Prostate gland (tissue), 2 donors: ENCODE measurements at regions not wholly inside any gene's neighbourhood (a gene's known extent, or its start where the extent isn't known, plus 50 kb on each side); places are given as distances from the start of the nearest gene placed in this dataset.

Experiments used
- DNase-seq: peaks from one replicate; pipeline ENCODE4 v3.0.0-alpha.2; 2019; ENCODE audit warnings: low spot score
- H3K27ac ChIP-seq, 2 donors: fragments of 200-600 bp; sonication (generic); 2 replicates each; pipeline ENCODE4 v1.5.1; 2017 to 2019
- H3K27me3 ChIP-seq: fragments of 200-600 bp; sonication (generic); replicated peaks from 2 replicates; pipeline ENCODE4 v1.5.1; 2019; ENCODE audit not compliant: insufficient read depth
- H3K36me3 ChIP-seq, 2 donors: fragments of 200-600 bp; sonication (generic); 1 replicate in 1 of 2; 2 replicates in 1 of 2; pipeline versions ENCODE4 v1.5.1 to v1.8.1; 2017 to 2019
- H3K4me1 ChIP-seq: fragments of 200-600 bp; sonication (generic); replicated peaks from 2 replicates; pipeline ENCODE4 v1.5.1; 2019
- H3K4me3 ChIP-seq, 2 donors: fragments of 200-600 bp; sonication (generic); 2 replicates each; pipeline ENCODE4 v1.5.1; 2017 to 2019
- H3K9me3 ChIP-seq: fragments of 200-600 bp; sonication (generic); 2 replicates; pipeline ENCODE4 v1.5.1; 2017
- CTCF ChIP-seq, 4 experiments: fragments of 200-600 bp in 2 of 4; fragments of 450-650 bp in 2 of 4; sonication (generic) in 2 of 4; IDR thresholded peaks; 1 replicate in 3 of 4; 2 replicates in 1 of 4; pipeline ENCODE4 v1.5.1; 2016 to 2019; ENCODE audit warnings: antibody characterized with exemption in 4 of 4, mild to moderate bottlenecking in 2 of 4, moderate library complexity in 2 of 4
- POLR2A ChIP-seq: fragments of 450-650 bp; IDR thresholded peaks from one replicate; pipeline ENCODE4 v1.6.1; 2016; ENCODE audit warnings: antibody characterized with exemption, mild to moderate bottlenecking
- POLR2AphosphoS5 ChIP-seq: sonication (generic); formaldehyde crosslinking; IDR thresholded peaks from one replicate; pipeline ENCODE4 v1.6.1; 2017; ENCODE audit warnings: antibody characterized with exemption
- WGBS: methylation state at CpG from one replicate; pipeline ENCODE4 v1.1.5; 2018; 5-methylcytosine and 5-hydroxymethylcytosine counted together
- intact Hi-C: fragments of 100-400 bp; cut with DNase I; formaldehyde crosslinking; loops from one replicate; pipeline ENCODE4 v1.14.2; 2022

DNA sequence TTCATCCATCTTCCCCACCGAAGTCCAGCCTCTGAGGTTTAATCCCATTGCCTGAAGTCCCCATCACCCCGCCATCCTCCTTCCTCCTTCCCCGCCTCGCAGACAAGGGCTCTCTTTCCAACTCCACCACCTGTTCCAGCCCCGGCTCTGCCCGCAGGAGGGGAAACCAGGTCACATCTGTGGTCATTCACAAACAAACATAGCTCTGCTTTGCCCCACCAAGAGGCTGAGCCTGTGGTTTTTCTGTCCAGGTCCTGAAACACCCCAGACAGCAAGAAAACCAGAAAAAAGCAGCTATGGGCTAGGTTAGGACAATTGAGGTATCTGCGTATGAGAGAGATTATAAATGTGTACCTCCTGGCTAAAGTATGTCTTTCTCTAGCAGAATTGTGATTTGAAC lies 144.7 kb downstream of the GLI2 start:
- no peaks in the 10 kb centered on the region for H3K36me3 ChIP-seq
- H3K9me3 ChIP-seq: no peaks in the 10 kb centered on the region
- H3K27ac ChIP-seq: no peak overlapping the region
- H3K4me3 ChIP-seq: no peak overlapping the region
- intact Hi-C loops: no loop called here
- no peak for TF ChIP-seq CTCF (IDR thresholded peaks at IDR 0.05)
- no peaks in the 10 kb centered on the region for H3K27me3 ChIP-seq
- H3K4me1 ChIP-seq: no peaks in the 10 kb centered on the region
- WGBS: 83% methylated on average over 7 of the region's 7 CpGs
- no peak for DNase-seq

DNA sequence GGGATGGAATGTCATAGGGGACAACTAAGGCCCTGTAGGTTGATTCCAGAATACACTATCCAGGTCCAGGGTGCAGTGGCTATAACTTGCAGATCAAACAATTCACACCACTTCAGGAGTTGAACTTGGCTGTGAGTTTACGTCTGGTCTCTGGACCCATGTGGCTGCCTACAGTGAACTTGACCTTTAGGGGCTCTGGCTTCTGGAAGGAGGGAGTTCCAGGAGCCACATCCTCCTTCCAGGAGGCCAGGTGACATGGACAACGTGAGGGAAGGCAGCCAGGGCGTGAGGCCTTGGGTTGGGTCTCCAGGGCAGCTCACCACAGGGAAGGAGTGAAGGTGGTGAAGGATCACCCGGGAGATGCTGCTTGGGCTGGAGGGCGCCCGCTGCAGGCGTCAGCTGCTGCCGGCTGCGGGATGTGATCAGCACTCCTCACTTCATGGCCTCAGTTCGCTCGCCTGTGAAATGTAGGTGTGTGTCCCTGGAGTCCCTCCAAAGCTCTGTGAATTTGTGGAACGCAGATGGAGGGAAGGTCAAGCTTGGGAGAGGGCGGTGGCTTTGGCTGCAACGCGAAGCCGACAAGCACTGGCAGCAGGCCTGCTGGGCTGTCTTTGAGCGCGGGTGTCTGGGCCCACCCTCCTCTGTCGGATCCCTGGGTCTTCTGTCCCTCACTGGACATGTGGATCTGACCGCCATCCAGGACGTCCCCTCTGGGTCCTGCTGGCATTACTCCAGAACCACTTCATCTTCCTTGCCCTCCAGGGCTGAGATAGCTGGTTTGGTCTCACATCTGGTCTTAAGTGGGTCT lies 146.5 kb downstream of the GLI2 start:
- 59% methylated on average over 21 of the region's 21 CpGs for WGBS
- H3K27me3 ChIP-seq: no peaks in the 10 kb centered on the region
- no peaks in the 10 kb centered on the region for H3K4me1 ChIP-seq
- DNase-seq: no peak
- H3K36me3 ChIP-seq: no peaks in the 10 kb centered on the region
- H3K9me3 ChIP-seq: no peaks in the 10 kb centered on the region
- no peak for TF ChIP-seq POLR2AphosphoS5
- TF ChIP-seq CTCF (IDR thresholded peaks at IDR 0.05): no peak
- TF ChIP-seq POLR2A: no peak
- H3K27ac ChIP-seq: no peak overlapping the region
- no peak overlapping the region for H3K4me3 ChIP-seq
- intact Hi-C loops: no loop called here

GRCh38 chr2:120883607-120884440 lies 148.2 kb downstream of the GLI2 start:
- no peak for DNase-seq
- no peaks in the 10 kb centered on the region for H3K9me3 ChIP-seq
- H3K27ac ChIP-seq: no peak overlapping the region
- intact Hi-C loops: no loop called here
- H3K36me3 ChIP-seq: no peaks in the 10 kb centered on the region
- TF ChIP-seq CTCF (IDR thresholded peaks at IDR 0.05) (no peak), POLR2A (no peak), POLR2AphosphoS5 (no peak)
- H3K4me3 ChIP-seq: no peak overlapping the region
- no peaks in the 10 kb centered on the region for H3K27me3 ChIP-seq
- 96% methylated on average over 15 of the region's 15 CpGs for WGBS
- H3K4me1 ChIP-seq: peaks cover 3% of the 10 kb centered on the region

DNA sequence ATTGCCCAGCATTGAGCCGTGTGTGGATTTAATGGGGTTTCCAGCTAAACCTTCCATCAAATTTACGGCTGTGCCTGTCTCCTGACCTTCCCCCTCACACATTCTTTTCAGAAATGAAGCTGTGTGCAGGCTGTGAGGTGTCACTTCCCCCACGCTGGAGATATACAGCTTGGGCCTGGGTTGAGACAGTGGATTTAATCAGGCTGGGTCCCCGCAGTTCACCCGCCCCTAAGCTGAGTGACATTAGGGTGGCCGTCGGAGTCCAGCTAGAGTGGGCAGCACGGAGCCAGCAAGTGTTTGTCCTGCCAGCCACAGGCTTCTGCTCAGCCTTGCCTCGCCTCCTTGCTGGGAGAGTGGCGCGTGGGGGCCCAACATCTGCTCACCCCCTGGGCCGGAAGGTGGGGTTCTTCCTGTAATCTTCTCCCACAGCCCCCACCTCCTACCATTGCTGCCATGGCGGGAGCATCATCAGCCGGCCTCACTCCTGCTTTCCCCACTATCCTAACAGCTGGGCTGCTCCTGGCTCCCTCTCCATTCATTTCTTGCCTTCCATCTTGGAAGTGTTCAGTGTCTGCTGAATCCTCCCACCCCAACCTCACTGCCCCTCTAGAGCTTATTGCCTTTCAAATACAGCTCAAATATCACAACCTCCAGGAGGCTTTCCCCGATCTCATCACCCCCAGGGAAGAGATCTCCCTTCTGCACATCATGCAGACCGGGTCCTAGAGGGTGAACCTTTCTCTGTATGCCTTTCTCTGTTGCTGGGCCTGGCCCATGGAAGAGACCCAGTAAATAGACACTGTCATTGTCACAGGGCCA lies 149.0 kb downstream of the GLI2 start:
- intact Hi-C loops: no loop called here
- WGBS: 89% methylated on average over 16 of the region's 16 CpGs
- H3K4me1 ChIP-seq: peaks cover 3% of the 10 kb centered on the region
- no peak overlapping the region for H3K27ac ChIP-seq
- no peaks in the 10 kb centered on the region for H3K27me3 ChIP-seq
- no peak for TF ChIP-seq POLR2AphosphoS5
- no peak for TF ChIP-seq CTCF (IDR thresholded peaks at IDR 0.05)
- TF ChIP-seq POLR2A: no peak
- H3K36me3 ChIP-seq: no peaks in the 10 kb centered on the region
- no peak for DNase-seq
- no peak overlapping the region for H3K4me3 ChIP-seq
- H3K9me3 ChIP-seq: no peaks in the 10 kb centered on the region
